Tibial artery (tissue), 4 donors: ENCODE measurements at regions not wholly inside any gene's neighbourhood (a gene's known extent, or its start where the extent isn't known, plus 50 kb on each side); places are given as distances from the start of the nearest gene placed in this dataset.

Source experiments
- DNase-seq, 2 donors: peaks; one replicate each; pipeline ENCODE4 v3.0.0-alpha.2; 2019
- H3K27ac ChIP-seq, 2 donors: fragments of 200-600 bp; sonication (generic) in 1 of 2; 1 replicate in 1 of 2; 2 replicates in 1 of 2; pipeline ENCODE4 v1.5.1; 2018 to 2019; ENCODE audit warnings: mild to moderate bottlenecking in 1 of 2
- H3K27me3 ChIP-seq, 2 donors: fragments of 200-600 bp; sonication (generic) in 1 of 2; one replicate each; pipeline versions ENCODE4 v1.5.1 to v1.6.0; 2016 to 2019
- H3K36me3 ChIP-seq, 3 donors: fragments of 200-600 bp; sonication (generic) in 2 of 3; one replicate each; pipeline ENCODE4 v1.5.1; 2016 to 2019; ENCODE audit warnings: mild to moderate bottlenecking in 2 of 3
- H3K4me1 ChIP-seq, 4 donors: fragments of 200-600 bp; sonication (generic) in 2 of 4; 1 replicate in 3 of 4; 2 replicates in 1 of 4; pipeline ENCODE4 v1.5.1; 2016 to 2019
- H3K4me3 ChIP-seq, 2 donors: fragments of 200-600 bp; sonication (generic) in 1 of 2; 1 replicate in 1 of 2; 2 replicates in 1 of 2; pipeline ENCODE4 v1.5.1; 2018 to 2019; ENCODE audit warnings: mild to moderate bottlenecking in 2 of 2
- H3K9me3 ChIP-seq, 3 donors: fragments of 200-600 bp; sonication (generic) in 1 of 3; one replicate each; pipeline ENCODE4 v1.5.1; 2016 to 2019
- CTCF ChIP-seq, 2 experiments: fragments of 200-600 bp in 1 of 2; fragments of 450-650 bp in 1 of 2; IDR thresholded peaks; one replicate each; pipeline ENCODE4 v1.5.1; 2017 to 2019; ENCODE audit warnings: antibody characterized with exemption in 2 of 2, mild to moderate bottlenecking in 1 of 2, moderate library complexity in 1 of 2
- intact Hi-C: fragments of 100-400 bp; cut with DNase I; formaldehyde crosslinking; loops from one replicate; pipeline ENCODE4 v1.15.0; 2023; ENCODE audit warnings: low total_unique reads

- no peak for DNase-seq
- Histone ChIP-seq H3K4me3 (no peak overlapping the region), H3K9me3 (no peaks in the 10 kb centered on the region), H3K36me3 (no peaks in the 10 kb centered on the region), H3K4me1 (no peaks in the 10 kb centered on the region), H3K27ac (no peak overlapping the region), H3K27me3 (peaks cover 0 to 12% of the 10 kb centered on the region in 2 donors)
- intact Hi-C loops, result no loop called here
- TF ChIP-seq CTCF (IDR thresholded peaks at IDR 0.05), result no peak
These were observed 161.5 kb upstream of the SKOR2 start for GRCh38 chr18:47412924-47413323.

- H3K36me3 ChIP-seq, result no peaks in the 10 kb centered on the region
- no peaks in the 10 kb centered on the region for H3K4me1 ChIP-seq
- no peak overlapping the region for H3K4me3 ChIP-seq
- peaks cover 0 to 5% of the 10 kb centered on the region in 2 donors for H3K27me3 ChIP-seq
- H3K27ac ChIP-seq, result no peak overlapping the region
- TF ChIP-seq CTCF (IDR thresholded peaks at IDR 0.05), result no peak
- no peak for DNase-seq
- intact Hi-C loops, result no loop called here
- no peaks in the 10 kb centered on the region for H3K9me3 ChIP-seq
These were observed 159.7 kb upstream of the SKOR2 start for GRCh38 chr18:47411159-47411558.

- H3K27ac ChIP-seq, result no peak overlapping the region
- no peaks in the 10 kb centered on the region for H3K36me3 ChIP-seq
- no peak for DNase-seq
- TF ChIP-seq CTCF (IDR thresholded peaks at IDR 0.05), result no peak
- no peaks in the 10 kb centered on the region for H3K4me1 ChIP-seq
- no peaks in the 10 kb centered on the region for H3K9me3 ChIP-seq
- H3K27me3 ChIP-seq, result peaks cover 0 to 4% of the 10 kb centered on the region in 2 donors
- no peak overlapping the region for H3K4me3 ChIP-seq
- intact Hi-C loops, result no loop called here
These were observed 158.7 kb upstream of the SKOR2 start for GRCh38 chr18:47410139-47410538.

GRCh38 chr18:47409519-47409918, 158.1 kb upstream of the SKOR2 start:
- Histone ChIP-seq H3K9me3 (no peaks in the 10 kb centered on the region), H3K4me3 (no peak overlapping the region), H3K36me3 (no peaks in the 10 kb centered on the region), H3K27me3 (peaks cover 0 to 4% of the 10 kb centered on the region in 2 donors), H3K27ac (no peak overlapping the region), H3K4me1 (no peaks in the 10 kb centered on the region)
- intact Hi-C loops, result no loop called here
- no peak for TF ChIP-seq CTCF (IDR thresholded peaks at IDR 0.05)
- no peak for DNase-seq

GRCh38 chr18:47407736-47408135, 156.3 kb upstream of the SKOR2 start:
- intact Hi-C loops, result no loop called here
- no peak for TF ChIP-seq CTCF (IDR thresholded peaks at IDR 0.05)
- no peak for DNase-seq

GRCh38 chr18:47404845-47405244, 153.4 kb upstream of the SKOR2 start:
- TF ChIP-seq CTCF (IDR thresholded peaks at IDR 0.05), result no peak
- Histone ChIP-seq H3K9me3 (no peaks in the 10 kb centered on the region), H3K4me3 (no peak overlapping the region), H3K4me1 (no peaks in the 10 kb centered on the region), H3K36me3 (no peaks in the 10 kb centered on the region), H3K27me3 (no peaks in the 10 kb centered on the region), H3K27ac (no peak overlapping the region)
- DNase-seq, result no peak
- intact Hi-C loops, result no loop called here

More at GRCh38 chr18:47407736-47408135, 156.3 kb upstream of the SKOR2 start:
- no peaks in the 10 kb centered on the region for H3K27me3 ChIP-seq
- no peaks in the 10 kb centered on the region for H3K9me3 ChIP-seq
- no peaks in the 10 kb centered on the region for H3K4me1 ChIP-seq
- H3K36me3 ChIP-seq, result no peaks in the 10 kb centered on the region
- H3K4me3 ChIP-seq, result no peak overlapping the region
- no peak overlapping the region for H3K27ac ChIP-seq
